ENCODE measurements at regions not wholly inside any gene's neighbourhood (a gene's known extent, or its start where the extent isn't known, plus 50 kb on each side); places are given as distances from the start of the nearest gene placed in this dataset.

DNA sequence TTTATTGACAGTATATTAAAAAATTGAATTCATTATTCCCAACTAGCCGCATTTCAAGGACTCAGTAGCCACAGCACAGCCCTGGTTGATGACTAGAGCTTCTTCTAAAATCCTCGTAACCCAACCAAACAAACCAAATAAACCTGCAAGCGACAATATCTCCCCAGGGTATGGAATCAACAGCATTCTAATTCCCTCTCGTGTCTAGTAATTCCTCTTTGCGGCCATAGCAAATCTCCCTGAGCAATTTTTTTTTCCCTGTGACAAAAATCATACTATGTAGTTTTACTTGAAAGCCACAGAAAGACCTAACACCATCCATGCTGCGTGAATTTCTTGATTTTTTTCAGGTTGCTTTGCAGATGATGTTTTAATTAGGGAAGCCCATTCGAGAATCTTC lies 143.4 kb upstream of the MYOCD start:
- no peak overlapping the region for H4K5ac ChIP-seq (ENCODE audit: insufficient read length, low read depth, low read length)
- no peaks in the 10 kb centered on the region for H3K9me3 ChIP-seq (ENCODE audit: control insufficient read depth, low read depth, low read length)
- H2BK20ac ChIP-seq (ENCODE audit: low read depth, low read length, poor library complexity, severe bottlenecking) = no peak overlapping the region
- no peak overlapping the region for H2BK5ac ChIP-seq (ENCODE audit: insufficient read length, low read length)
- no peak overlapping the region for H2AK5ac ChIP-seq (ENCODE audit: insufficient read length, low read length)
- WGBS (ENCODE audit: extremely low coverage, insufficient read length, low lambda C conversion rate) = no CpG with 5 or more reads among the region's 7 CpGs
- no peak overlapping the region for H3K4me2 ChIP-seq (ENCODE audit: insufficient read depth, insufficient read length, low read length)
- no peaks in the 10 kb centered on the region for H3K23me2 ChIP-seq (ENCODE audit: insufficient read length, low read depth, low read length, poor library complexity, severe bottlenecking)
- H4K8ac ChIP-seq (replicated peaks; ENCODE audit: insufficient read length, low read depth, low read length) = no peak overlapping the region
- no peaks in the 10 kb centered on the region for H3K79me2 ChIP-seq (ENCODE audit: insufficient read depth, low read length)
- H3K27ac ChIP-seq (ENCODE audit: insufficient read length, low read depth, low read length) = no peak overlapping the region
- DNase-seq = no peak
- H4K20me1 ChIP-seq (ENCODE audit: control insufficient read depth, insufficient read depth, insufficient read length) = no peaks in the 10 kb centered on the region
- H3K23ac ChIP-seq (ENCODE audit: insufficient read length, low read depth, low read length) = no peak overlapping the region
- H3T11ph ChIP-seq (ENCODE audit: low read length) = no peak overlapping the region
- H3K14ac ChIP-seq (ENCODE audit: insufficient read depth, low read length) = no peak overlapping the region
- Mint-ChIP-seq H3K4me1 (peaks cover 4 to 11% of the 10 kb centered on the region in 2 experiments; a peak in 3 of 4 replicates), H3K27me3 (ENCODE audit: low read depth) (no peaks in the 10 kb centered on the region), H3K9me3 (no peaks in the 10 kb centered on the region), H3K4me3 (no peak overlapping the region), H3K27ac (no peak overlapping the region), H3K36me3 (ENCODE audit: insufficient read depth in 1 of 3, low read depth in 3 of 3) (no peaks in the 10 kb centered on the region)
- TF ChIP-seq, protein P1, sequence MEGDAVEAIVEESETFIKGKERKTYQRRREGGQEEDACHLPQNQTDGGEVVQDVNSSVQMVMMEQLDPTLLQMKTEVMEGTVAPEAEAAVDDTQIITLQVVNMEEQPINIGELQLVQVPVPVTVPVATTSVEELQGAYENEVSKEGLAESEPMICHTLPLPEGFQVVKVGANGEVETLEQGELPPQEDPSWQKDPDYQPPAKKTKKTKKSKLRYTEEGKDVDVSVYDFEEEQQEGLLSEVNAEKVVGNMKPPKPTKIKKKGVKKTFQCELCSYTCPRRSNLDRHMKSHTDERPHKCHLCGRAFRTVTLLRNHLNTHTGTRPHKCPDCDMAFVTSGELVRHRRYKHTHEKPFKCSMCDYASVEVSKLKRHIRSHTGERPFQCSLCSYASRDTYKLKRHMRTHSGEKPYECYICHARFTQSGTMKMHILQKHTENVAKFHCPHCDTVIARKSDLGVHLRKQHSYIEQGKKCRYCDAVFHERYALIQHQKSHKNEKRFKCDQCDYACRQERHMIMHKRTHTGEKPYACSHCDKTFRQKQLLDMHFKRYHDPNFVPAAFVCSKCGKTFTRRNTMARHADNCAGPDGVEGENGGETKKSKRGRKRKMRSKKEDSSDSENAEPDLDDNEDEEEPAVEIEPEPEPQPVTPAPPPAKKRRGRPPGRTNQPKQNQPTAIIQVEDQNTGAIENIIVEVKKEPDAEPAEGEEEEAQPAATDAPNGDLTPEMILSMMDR (conservative IDR thresholded peaks at IDR 0.05) = no peak
- H4K91ac ChIP-seq (ENCODE audit: insufficient read length, low read depth, low read length) = no peak overlapping the region
- no peak overlapping the region for H2AFZ ChIP-seq (ENCODE audit: low read length)
- no peak overlapping the region for H3K4ac ChIP-seq (ENCODE audit: low read depth, low read length)
- H3K79me1 ChIP-seq (ENCODE audit: insufficient read depth, low read depth, low read length, poor library complexity, severe bottlenecking) = no peaks in the 10 kb centered on the region
- no peaks in the 10 kb centered on the region for H3K27me3 ChIP-seq (ENCODE audit: insufficient read depth, low read length)
- H2BK120ac ChIP-seq (ENCODE audit: low read depth, low read length, poor library complexity, severe bottlenecking) = no peak overlapping the region
- H3K56ac ChIP-seq (ENCODE audit: insufficient read length, low read depth, low read length) = no peak overlapping the region
- no peaks in the 10 kb centered on the region for H3K4me1 ChIP-seq (ENCODE audit: insufficient read depth, low read length)
- no peak overlapping the region for H3K9ac ChIP-seq (ENCODE audit: extremely low read depth, insufficient read length, low read length)
- H2BK15ac ChIP-seq (ENCODE audit: low read depth, low read length) = no peak overlapping the region
- H3K18ac ChIP-seq (ENCODE audit: insufficient read length, low read depth, low read length) = no peak overlapping the region
- H2BK12ac ChIP-seq (ENCODE audit: insufficient read length, low read depth, low read length) = no peak overlapping the region

Measured in H9 (cell line).